IMR-90 (cell line): ENCODE measurements at regions not wholly inside any gene's neighbourhood (a gene's known extent, or its start where the extent isn't known, plus 50 kb on each side); places are given as distances from the start of the nearest gene placed in this dataset.

Experiments used
- ATAC-seq: fragments of 200-7000 bp; cut with Tn5 transposase; 2 replicates; pipeline ENCODE4 v1.9.1; 2020; ENCODE audit warnings: low read depth, mild to moderate bottlenecking, moderate library complexity
- BruUV-seq: library from RNA; stranded (reverse); fragments of 400-500 nt; replicated peaks from 2 replicates; lab custom pipeline; 2021; lab: Mats Ljungman, UMichigan
- CTCF ChIA-PET: fragments of 300-600 bp; formaldehyde crosslinking; extraction: SDS; loops from one replicate; lab custom pipeline; 2021; ENCODE audit warnings: antibody characterized with exemption; lab: Yijun Ruan, JAX
- POLR2A ChIA-PET: fragments of 300-600 bp; sonication (Branson Sonifier 250); formaldehyde crosslinking; loops from one replicate; lab custom pipeline; 2022; ENCODE audit warnings: antibody characterized with exemption; ENCODE audit not compliant: unreplicated experiment; lab: Charles Lee
- DNase-seq: peaks from one replicate; pipeline ENCODE4 v3.0.0; 2013
- H2AFZ ChIP-seq: replicated peaks from 2 replicates; pipeline ENCODE3; 2013; ENCODE audit warnings: low read length, mild to moderate bottlenecking; ENCODE audit not compliant: poor library complexity
- H2AK5ac ChIP-seq: 2 replicates; pipeline ENCODE4 v1.6.1; 2013; ENCODE audit warnings: low read depth, low read length, inconsistent platforms
- H2AK9ac ChIP-seq: replicated peaks from 2 replicates; pipeline ENCODE3; 2013; ENCODE audit warnings: mild to moderate bottlenecking, low read depth, low read length, moderate library complexity; ENCODE audit not compliant: poor library complexity
- H2BK120ac ChIP-seq: 2 replicates; pipeline ENCODE4 v1.6.1; 2013; ENCODE audit warnings: low read depth, low read length, inconsistent platforms
- H2BK15ac ChIP-seq: 3 replicates; pipeline ENCODE4 v1.6.1; 2013; ENCODE audit warnings: low read depth, low read length, inconsistent platforms
- H2BK20ac ChIP-seq: 2 replicates; pipeline ENCODE4 v1.6.1; 2013; ENCODE audit warnings: low read depth, mild to moderate bottlenecking, inconsistent platforms, low read length, moderate library complexity
- H2BK5ac ChIP-seq: 2 replicates; pipeline ENCODE4 v1.6.1; 2013; ENCODE audit warnings: mild to moderate bottlenecking, low read depth, low read length, inconsistent platforms; ENCODE audit not compliant: poor library complexity, severe bottlenecking
- H3K14ac ChIP-seq: replicated peaks from 2 replicates; pipeline ENCODE4 v1.6.1; 2013; ENCODE audit warnings: low read depth, low read length, inconsistent platforms
- H3K18ac ChIP-seq: 2 replicates; pipeline ENCODE4 v1.6.1; 2013; ENCODE audit warnings: low read depth, low read length, control low read depth
- H3K23ac ChIP-seq: 2 replicates; pipeline ENCODE4 v1.6.1; 2013; ENCODE audit warnings: low read depth, low read length, inconsistent platforms
- H3K27ac ChIP-seq: 2 replicates; pipeline ENCODE4 v1.5.1; 2013; ENCODE audit warnings: mild to moderate bottlenecking, control low read depth, low read length; ENCODE audit not compliant: insufficient read depth
- H3K27me3 ChIP-seq: 2 replicates; pipeline ENCODE4 v1.6.1; 2013; ENCODE audit warnings: low read length; ENCODE audit not compliant: control insufficient read depth, insufficient read depth
- H3K36me3 ChIP-seq: 2 replicates; pipeline ENCODE4 v1.6.1; 2013; ENCODE audit warnings: low read length, mixed read lengths; ENCODE audit not compliant: control insufficient read depth, insufficient read depth
- H3K4ac ChIP-seq: 2 replicates; pipeline ENCODE4 v1.6.1; 2013; ENCODE audit warnings: low read depth, low read length, inconsistent platforms
- H3K4me1 ChIP-seq: 2 replicates; pipeline ENCODE4 v1.6.1; 2013; ENCODE audit warnings: low read length, mixed read lengths; ENCODE audit not compliant: control insufficient read depth, insufficient read depth
- H3K4me2 ChIP-seq: 2 replicates; pipeline ENCODE4 v1.6.1; 2013; ENCODE audit warnings: low read depth, mild to moderate bottlenecking, control low read depth, low read length, moderate library complexity
- H3K4me3 ChIP-seq: 2 replicates; pipeline ENCODE4 v1.5.1; 2013; ENCODE audit warnings: low read depth, mild to moderate bottlenecking, control low read depth, low read length, moderate library complexity; ENCODE audit not compliant: insufficient read depth
- H3K56ac ChIP-seq: 2 replicates; pipeline ENCODE4 v1.6.1; 2013; ENCODE audit warnings: low read length, inconsistent platforms; ENCODE audit not compliant: insufficient read depth; ENCODE audit errors: extremely low read depth
- H3K79me1 ChIP-seq, 2 experiments: 2 replicates each; pipeline ENCODE4 v1.6.1; 2013; ENCODE audit warnings: low read length in 2 of 2, inconsistent platforms in 1 of 2, low read depth in 1 of 2
- H3K9ac ChIP-seq: 2 replicates; pipeline ENCODE4 v1.6.1; 2013; ENCODE audit warnings: low read depth, low read length, control low read depth
- H3K9me1 ChIP-seq: 2 replicates; pipeline ENCODE4 v1.6.1; 2013; ENCODE audit warnings: low read length, inconsistent platforms; ENCODE audit not compliant: insufficient read depth
- H3K9me3 ChIP-seq: 2 replicates; pipeline ENCODE4 v1.6.1; 2013; ENCODE audit warnings: low read length; ENCODE audit not compliant: control insufficient read depth, insufficient read depth
- H4K20me1 ChIP-seq: 2 replicates; pipeline ENCODE4 v1.6.1; 2013; ENCODE audit warnings: low read length, inconsistent platforms; ENCODE audit not compliant: insufficient read depth
- H4K5ac ChIP-seq: 2 replicates; pipeline ENCODE4 v1.6.1; 2013; ENCODE audit warnings: mild to moderate bottlenecking, low read depth, low read length, control low read depth
- H4K8ac ChIP-seq, 2 experiments: 2 replicates each; pipeline ENCODE4 v1.6.1; 2013; ENCODE audit warnings: low read depth in 2 of 2, low read length in 2 of 2, control low read depth in 1 of 2, inconsistent platforms in 1 of 2
- H4K91ac ChIP-seq: 2 replicates; pipeline ENCODE4 v1.6.1; 2013; ENCODE audit warnings: low read depth, low read length, inconsistent platforms; ENCODE audit not compliant: insufficient read depth
- BHLHE40 ChIP-seq: fragments of 150-350 bp; IDR thresholded peaks from 2 replicates; pipeline ENCODE4 v1.6.1; 2016; ENCODE audit warnings: mild to moderate bottlenecking, low read depth, low read length
- CTCF ChIP-seq: conservative IDR thresholded peaks from 2 replicates; pipeline ENCODE4 v1.5.1; 2012; ENCODE audit warnings: mild to moderate bottlenecking, low read depth, low read length, improper control_type of control experiment
- ELK1 ChIP-seq: fragments of 150-350 bp; IDR thresholded peaks from 2 replicates; pipeline ENCODE4 v1.6.1; 2016; ENCODE audit warnings: low read depth, mild to moderate bottlenecking, low read length, moderate library complexity, borderline replicate concordance
- MAFK ChIP-seq: IDR thresholded peaks from 2 replicates; pipeline ENCODE4 v1.6.1; 2012; ENCODE audit warnings: low read depth, low read length, improper control_type of control experiment
- MAZ ChIP-seq: IDR thresholded peaks from 2 replicates; pipeline ENCODE4 v1.6.1; 2012; ENCODE audit warnings: low read depth, mild to moderate bottlenecking, low read length, improper control_type of control experiment, moderate library complexity, borderline replicate concordance
- NFE2L2 ChIP-seq: fragments of 150-350 bp; IDR thresholded peaks from 2 replicates; pipeline ENCODE4 v1.6.1; 2016; ENCODE audit warnings: low read depth, mild to moderate bottlenecking, low read length
- POLR2A ChIP-seq: IDR thresholded peaks from 2 replicates; pipeline ENCODE4 v1.6.1; 2012; ENCODE audit warnings: mild to moderate bottlenecking, low read depth, low read length
- RAD21 ChIP-seq: IDR thresholded peaks from 2 replicates; pipeline ENCODE4 v1.6.1; 2012; ENCODE audit warnings: low read length, improper control_type of control experiment
- RCOR1 ChIP-seq: IDR thresholded peaks from 2 replicates; pipeline ENCODE4 v1.6.1; 2012; ENCODE audit warnings: mild to moderate bottlenecking, low read length, improper control_type of control experiment; ENCODE audit not compliant: insufficient replicate concordance
- RFX5 ChIP-seq: IDR thresholded peaks from 2 replicates; pipeline ENCODE4 v1.8.0; 2012; ENCODE audit warnings: low read depth, mild to moderate bottlenecking, low read length, moderate library complexity
- SMC3 ChIP-seq: fragments of 150-350 bp; IDR thresholded peaks from 2 replicates; pipeline ENCODE4 v1.6.1; 2016; ENCODE audit warnings: low read depth, mild to moderate bottlenecking, antibody characterized with exemption, low read length, moderate library complexity
- USF2 ChIP-seq: fragments of 150-350 bp; IDR thresholded peaks from 2 replicates; pipeline ENCODE4 v1.6.1; 2017; ENCODE audit warnings: mild to moderate bottlenecking, antibody characterized with exemption, low read length, low read depth
- WGBS, 2 experiments: methylation state at CpG; one replicate each; pipeline versions ENCODE4 v1.1.5 to v1.1.7; 2013; ENCODE audit warnings: missing lambda C conversion rate in 2 of 2; ENCODE audit not compliant: insufficient read length in 1 of 2; ENCODE audit errors: extremely low coverage in 2 of 2; 5-methylcytosine and 5-hydroxymethylcytosine counted together
- dilution Hi-C: fragments of 300-500 bp; cut with HindIII; formaldehyde crosslinking; loops from one replicate; pipeline ENCODE4 v1.14.3; 2018; ENCODE audit warnings: low sequenced_read_pairs; ENCODE audit not compliant: unreplicated experiment
- in situ Hi-C: fragments of 300-500 bp; cut with MboI; formaldehyde crosslinking; loops from 3 replicates; pipeline ENCODE4 v1.14.3; 2019; ENCODE audit warnings: low sequenced_read_pairs, inconsistent platforms, mixed read lengths
- intact Hi-C: fragments of 100-400 bp; cut with micrococcal nuclease; formaldehyde crosslinking; loops from 2 replicates; pipeline ENCODE4 v1.10.0; 2022

- BruUV-seq, result no TSS peak
- no peak overlapping the region for H4K5ac ChIP-seq
- no peak overlapping the region for H3K9ac ChIP-seq
- H4K91ac ChIP-seq, result no peak overlapping the region
- no peaks in the 10 kb centered on the region for H3K9me3 ChIP-seq
- H3K4me2 ChIP-seq, result no peak overlapping the region
- H2AFZ ChIP-seq, result no peak overlapping the region
- no peaks in the 10 kb centered on the region for H3K9me1 ChIP-seq
- H3K4ac ChIP-seq, result no peak overlapping the region
- H3K18ac ChIP-seq, result no peak overlapping the region
- in situ Hi-C loops (no loop called here), dilution Hi-C loops (no loop called here), intact Hi-C loops (no loop called here)
- no peak overlapping the region for H2AK9ac ChIP-seq
- no peak overlapping the region for H3K23ac ChIP-seq
- no peak for TF ChIP-seq RAD21
- TF ChIP-seq BHLHE40, result no peak
- TF ChIP-seq NFE2L2, result no peak
- no peak for TF ChIP-seq MAZ
- TF ChIP-seq RFX5, result no peak
- no peak for TF ChIP-seq POLR2A
- no peak for TF ChIP-seq SMC3
- TF ChIP-seq ELK1, result no peak
- no peak for TF ChIP-seq CTCF
- TF ChIP-seq USF2, result no peak
- no peak for TF ChIP-seq RCOR1
- TF ChIP-seq MAFK, result no peak
- ATAC-seq, result no peak
- no peak overlapping the region for H2BK5ac ChIP-seq
- WGBS, 2 experiments, result 80% methylated on average over 5 of the region's 52 CpGs; no CpG with 5 or more reads in 1 of the 2 experiments
- H2BK15ac ChIP-seq, result no peak overlapping the region
- H2BK20ac ChIP-seq, result no peak overlapping the region
- no peak overlapping the region for H2AK5ac ChIP-seq
- H4K8ac ChIP-seq, result no peak overlapping the region
- no peaks in the 10 kb centered on the region for H3K79me1 ChIP-seq
- no peak for DNase-seq
- POLR2A ChIA-PET, result no interaction called here
- H4K20me1 ChIP-seq, result no peaks in the 10 kb centered on the region
- H3K36me3 ChIP-seq, result no peaks in the 10 kb centered on the region
- no peak overlapping the region for H3K4me3 ChIP-seq
- no peak overlapping the region for H3K27ac ChIP-seq
- peaks cover 2% of the 10 kb centered on the region; the same call in 1 of the 2 replicates for H3K27me3 ChIP-seq
- H2BK120ac ChIP-seq, result no peak overlapping the region
- no peaks in the 10 kb centered on the region for H3K4me1 ChIP-seq
- CTCF ChIA-PET, result interaction anchor here (1.0 kb wide), 1 partner anchor 10 kb away, joined by 3 read pairs; no protein-coding TSS in a partner anchor
- H3K56ac ChIP-seq, result no peak overlapping the region
- no peak overlapping the region for H3K14ac ChIP-seq
These were observed 446.2 kb downstream of the INSC start for GRCh38 chr11:15560689-15561467.
